ENCODE measurements at regions not wholly inside any gene's neighbourhood (a gene's known extent, or its start where the extent isn't known, plus 50 kb on each side); places are given as distances from the start of the nearest gene placed in this dataset.

GRCh38 chr17:15121426-15121825 lies 143.7 kb downstream of the PMP22 start:
- no peaks in the 10 kb centered on the region for H3K36me3 ChIP-seq
- peaks cover 0 to 84% (median 0%) of the 10 kb centered on the region in 4 donors for H3K27me3 ChIP-seq
- no peaks in the 10 kb centered on the region for H3K4me1 ChIP-seq
- H3K27ac ChIP-seq (replicated peaks in 1 of 4): no peak overlapping the region
- WGBS: 79% methylated on average over 2 of the region's 2 CpGs
- DNase-seq (ENCODE audit: extremely low spot score): no peak
- H3K4me3 ChIP-seq: no peak overlapping the region
- intact Hi-C loops (cut with DNase I): no loop called here
- H3K9me3 ChIP-seq: peaks cover 0 to 5% (median under 1%) of the 10 kb centered on the region in 4 donors
- TF ChIP-seq POLR2A (IDR thresholded peaks at IDR 0.05; ENCODE audit: low read depth): no peak
- TF ChIP-seq POLR2AphosphoS5 (IDR thresholded peaks at IDR 0.05): no peak
- no peak for TF ChIP-seq EP300 (IDR thresholded peaks at IDR 0.05)
- no peak for TF ChIP-seq CTCF (IDR thresholded peaks at IDR 0.05)

GRCh38 chr17:15119968-15120367 lies 145.2 kb downstream of the PMP22 start:
- no peak for DNase-seq (ENCODE audit: extremely low spot score)
- peaks cover 0 to 87% (median 0%) of the 10 kb centered on the region in 4 donors for H3K27me3 ChIP-seq
- TF ChIP-seq EP300 (IDR thresholded peaks at IDR 0.05): no peak
- no peak for TF ChIP-seq POLR2AphosphoS5 (IDR thresholded peaks at IDR 0.05)
- TF ChIP-seq CTCF (IDR thresholded peaks at IDR 0.05): no peak
- no peak for TF ChIP-seq POLR2A (IDR thresholded peaks at IDR 0.05; ENCODE audit: low read depth)
- 67% methylated on average over 3 of the region's 3 CpGs for WGBS
- H3K36me3 ChIP-seq: no peaks in the 10 kb centered on the region
- intact Hi-C loops (cut with DNase I): no loop called here
- no peak overlapping the region for H3K27ac ChIP-seq (replicated peaks in 1 of 4)
- no peaks in the 10 kb centered on the region for H3K4me1 ChIP-seq
- H3K4me3 ChIP-seq: no peak overlapping the region
- H3K9me3 ChIP-seq: peaks cover 0 to 12% (median 7%) of the 10 kb centered on the region in 4 donors

DNA sequence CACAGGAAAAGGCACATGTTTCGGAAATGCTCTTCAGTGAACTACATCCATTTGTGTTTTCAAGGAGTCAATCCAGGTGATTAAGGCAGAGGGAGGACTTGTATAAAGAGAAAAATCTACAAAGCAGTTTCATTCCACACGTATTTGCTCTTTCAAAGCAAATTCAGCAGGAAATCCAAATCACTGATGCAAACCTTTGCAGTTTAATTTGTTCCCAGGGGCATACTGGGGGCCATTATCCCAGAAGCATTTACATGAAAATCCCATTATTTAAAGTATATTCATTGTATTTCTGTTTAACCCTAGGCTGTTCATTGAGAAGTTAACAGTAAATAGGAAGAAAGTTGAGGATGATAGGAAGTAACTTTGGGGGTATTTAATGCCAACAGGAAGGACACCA lies 147.9 kb downstream of the PMP22 start:
- Histone ChIP-seq H3K27me3 (peaks cover 0 to 67% (median 0%) of the 10 kb centered on the region in 4 donors), H3K9me3 (peaks cover 0 to 12% (median 7%) of the 10 kb centered on the region in 4 donors), H3K36me3 (no peaks in the 10 kb centered on the region), H3K4me3 (no peak overlapping the region), H3K27ac (replicated peaks in 1 of 4) (no peak overlapping the region), H3K4me1 (peaks cover 7 to 15% (median 14%) of the 10 kb centered on the region in 4 donors)
- WGBS: 51% methylated on average over 2 of the region's 2 CpGs
- no peak for DNase-seq (ENCODE audit: extremely low spot score)
- intact Hi-C loops (cut with DNase I): no loop called here
- TF ChIP-seq CTCF (IDR thresholded peaks at IDR 0.05) (no peak), POLR2A (IDR thresholded peaks at IDR 0.05; ENCODE audit: low read depth) (no peak), EP300 (IDR thresholded peaks at IDR 0.05) (no peak), POLR2AphosphoS5 (IDR thresholded peaks at IDR 0.05) (no peak)

- no peak overlapping the region for H3K27ac ChIP-seq (replicated peaks in 1 of 4)
- H3K4me1 ChIP-seq: peaks cover 7 to 15% (median 14%) of the 10 kb centered on the region in 4 donors
- WGBS: 36% methylated on average over 13 of the region's 13 CpGs
- intact Hi-C loops (cut with DNase I): no loop called here
- H3K9me3 ChIP-seq: peaks cover 0 to 12% (median 7%) of the 10 kb centered on the region in 4 donors
- H3K27me3 ChIP-seq: peaks cover 0 to 55% (median 0%) of the 10 kb centered on the region in 4 donors
- no peak overlapping the region for H3K4me3 ChIP-seq
- no peaks in the 10 kb centered on the region for H3K36me3 ChIP-seq
- TF ChIP-seq POLR2A (IDR thresholded peaks at IDR 0.05; ENCODE audit: low read depth): no peak
- no peak for TF ChIP-seq EP300 (IDR thresholded peaks at IDR 0.05)
- TF ChIP-seq POLR2AphosphoS5 (IDR thresholded peaks at IDR 0.05): no peak
- no peak for TF ChIP-seq CTCF (IDR thresholded peaks at IDR 0.05)
- no peak for DNase-seq (ENCODE audit: extremely low spot score)
Observed at GRCh38 chr17:15112846-15113617, 152.1 kb downstream of the PMP22 start.

Measured in esophagus muscularis mucosa (tissue), 4 donors.